SK-N-MC (cell line): ENCODE measurements at regions not wholly inside any gene's neighbourhood (a gene's known extent, or its start where the extent isn't known, plus 50 kb on each side); places are given as distances from the start of the nearest gene placed in this dataset.
"Not testable (repeated sequence)": the region's sequence is repeated elsewhere in the genome, so short reads cannot be mapped to it uniquely, and the experiment has no call there.

Experiments
- DNase-seq: peaks from one replicate; pipeline ENCODE4 v3.0.0-alpha.2; 2011; ENCODE audit warnings: low read depth, low spot score
- H3K27ac ChIP-seq: fragments of 200-600 bp; sonication (generic); 2 replicates; pipeline ENCODE4 v1.5.1; 2016; ENCODE audit warnings: mixed run types
- H3K36me3 ChIP-seq: fragments of 200-600 bp; sonication (generic); 2 replicates; pipeline ENCODE4 v1.6.1; 2017; ENCODE audit warnings: antibody characterized with exemption, low read length, mixed read lengths; ENCODE audit not compliant: insufficient read depth
- H3K4me3 ChIP-seq: fragments of 200-600 bp; sonication (generic); 2 replicates; pipeline ENCODE4 v1.5.1; 2016
- H3K9ac ChIP-seq: fragments of 200-600 bp; sonication (generic); 2 replicates; pipeline ENCODE4 v1.8.0; 2017; ENCODE audit warnings: mixed run types, mixed read lengths; ENCODE audit not compliant: insufficient read length
- H3K9me3 ChIP-seq: fragments of 200-600 bp; sonication (generic); 2 replicates; pipeline ENCODE4 v1.6.1; 2017; ENCODE audit warnings: low read depth, mild to moderate bottlenecking, antibody characterized with exemption, low read length, moderate library complexity, mixed read lengths
- EZH2 ChIP-seq: fragments of 200-600 bp; sonication (generic); IDR thresholded peaks from one replicate; pipeline ENCODE4 v1.6.1; 2017; ENCODE audit warnings: antibody characterized with exemption
- FOXP2 ChIP-seq: optimal IDR thresholded peaks from 2 replicates; pipeline ENCODE3; 2011; ENCODE audit warnings: mild to moderate bottlenecking, moderate library complexity; ENCODE audit not compliant: insufficient read depth; ENCODE audit errors: extremely low read length, control extremely low read depth
- POLR2AphosphoS5 ChIP-seq: IDR thresholded peaks from 2 replicates; pipeline ENCODE4 v1.6.1; 2012; ENCODE audit warnings: mild to moderate bottlenecking, low read depth, low read length, borderline replicate concordance

DNA sequence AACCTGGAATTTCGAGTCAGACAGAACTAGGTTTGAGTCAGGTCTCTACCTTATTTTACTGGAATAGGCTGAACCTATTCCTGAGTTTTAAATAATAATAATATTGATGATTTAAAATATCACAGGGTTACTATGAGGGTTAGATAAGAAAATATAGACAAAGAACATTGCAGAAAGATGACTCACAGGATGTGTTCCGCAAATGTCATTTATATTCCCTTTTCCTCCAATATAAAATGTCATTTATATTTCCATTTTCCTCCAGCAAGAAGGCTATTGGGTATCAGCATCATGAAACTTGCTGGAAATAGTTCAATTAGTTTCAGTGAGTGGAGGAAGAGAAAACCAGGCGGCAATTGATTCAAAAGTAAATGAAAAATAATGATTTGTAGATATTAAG, 163.9 kb upstream of the RASSF8 start:
- Histone ChIP-seq H3K27ac (no peak overlapping the region), H3K9me3 (no peaks in the 10 kb centered on the region), H3K36me3 (no peaks in the 10 kb centered on the region), H3K4me3 (no peak overlapping the region), H3K9ac (no peak overlapping the region)
- DNase-seq: no peak
- no peak for TF ChIP-seq EZH2
- no peak for TF ChIP-seq FOXP2
- no peak for TF ChIP-seq POLR2AphosphoS5

DNA sequence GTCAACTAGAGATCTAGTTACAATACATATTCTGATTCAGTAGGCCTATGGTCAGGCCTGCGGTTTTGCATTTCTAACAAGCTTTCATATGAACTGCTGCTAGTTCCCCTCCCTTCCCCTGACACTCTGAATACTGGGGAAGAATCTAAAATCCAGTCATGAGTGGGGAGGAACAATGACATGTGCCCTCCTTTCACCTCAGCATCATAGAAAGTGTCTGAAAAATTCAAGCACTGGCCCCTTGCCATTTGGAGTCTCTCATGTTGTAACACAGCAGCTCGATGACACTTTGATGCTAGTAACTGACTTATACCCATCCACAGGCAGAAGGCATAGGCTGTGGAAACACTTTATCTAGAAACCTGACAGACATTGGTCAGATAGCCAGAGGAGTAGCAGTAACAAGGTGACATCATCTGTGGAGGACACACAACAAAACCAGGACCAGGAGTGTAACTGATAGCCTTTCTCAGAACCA, 161.9 kb upstream of the RASSF8 start:
- no peak for DNase-seq
- H3K9ac ChIP-seq: no peak overlapping the region
- no peak overlapping the region for H3K4me3 ChIP-seq
- TF ChIP-seq FOXP2 (no peak), POLR2AphosphoS5 (no peak), EZH2 (no peak)
- H3K27ac ChIP-seq: no peak overlapping the region
- no peaks in the 10 kb centered on the region for H3K36me3 ChIP-seq
- no peaks in the 10 kb centered on the region for H3K9me3 ChIP-seq

- Histone ChIP-seq H3K9me3 (no peaks in the 10 kb centered on the region), H3K36me3 (no peaks in the 10 kb centered on the region), H3K9ac (no peak overlapping the region), H3K27ac (no peak overlapping the region), H3K4me3 (no peak overlapping the region)
- DNase-seq: no peak
- TF ChIP-seq POLR2AphosphoS5 (no peak), EZH2 (no peak), FOXP2 (no peak)
These were observed 161.1 kb upstream of the RASSF8 start for GRCh38 chr12:25797386-25797785.

- Histone ChIP-seq H3K36me3 (no peaks in the 10 kb centered on the region), H3K9ac (no peak overlapping the region), H3K27ac (no peak overlapping the region), H3K4me3 (no peak overlapping the region), H3K9me3 (no peaks in the 10 kb centered on the region)
- no peak for DNase-seq
- TF ChIP-seq FOXP2 (no peak), EZH2 (no peak), POLR2AphosphoS5 (no peak)
These were observed 160.5 kb upstream of the RASSF8 start for GRCh38 chr12:25797949-25798348.

GRCh38 chr12:25800101-25800500, 158.4 kb upstream of the RASSF8 start:
- H3K36me3 ChIP-seq: no peaks in the 10 kb centered on the region
- DNase-seq: no peak
- H3K27ac ChIP-seq: no peak overlapping the region
- no peak overlapping the region for H3K9ac ChIP-seq
- no peak overlapping the region for H3K4me3 ChIP-seq
- no peaks in the 10 kb centered on the region for H3K9me3 ChIP-seq
- no peak for TF ChIP-seq FOXP2
- TF ChIP-seq EZH2: no peak
- no peak for TF ChIP-seq POLR2AphosphoS5

- TF ChIP-seq EZH2 (no peak), POLR2AphosphoS5 (no peak), FOXP2 (no peak)
- H3K27ac ChIP-seq: peak overlapping the region; percentile 37
- no peaks in the 10 kb centered on the region for H3K36me3 ChIP-seq
- H3K9me3 ChIP-seq: no peaks in the 10 kb centered on the region
- H3K9ac ChIP-seq: no peak overlapping the region
- H3K4me3 ChIP-seq: peak overlapping the region; percentile 17
- peak; percentile 78 for DNase-seq
These were observed 156.7 kb upstream of the RASSF8 start for GRCh38 chr12:25801734-25802133.

DNA sequence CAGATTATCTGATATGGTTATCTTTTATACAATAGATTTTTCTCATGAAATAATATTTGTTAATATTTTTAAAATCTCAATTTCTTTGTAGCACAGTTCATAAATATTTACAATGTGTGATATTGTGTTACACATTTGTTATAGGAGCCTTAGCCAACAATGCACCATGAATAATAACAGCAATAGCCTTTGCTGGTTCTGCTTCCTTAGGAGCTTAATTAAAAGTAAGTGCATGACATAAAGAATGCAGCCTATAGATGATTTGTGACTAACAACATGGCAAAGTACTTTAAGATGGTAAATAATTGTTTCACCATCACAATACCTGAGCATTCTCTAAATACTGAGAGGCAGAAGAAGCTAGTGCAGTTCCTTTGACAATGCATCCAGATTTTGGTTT, 156.3 kb upstream of the RASSF8 start:
- no peak overlapping the region for H3K4me3 ChIP-seq
- no peaks in the 10 kb centered on the region for H3K9me3 ChIP-seq
- H3K27ac ChIP-seq: 0 out of 2 replicates have a peak overlapping the region, but pooled peaks have one; percentile 21
- H3K9ac ChIP-seq: no peak overlapping the region
- no peak for DNase-seq
- TF ChIP-seq FOXP2 (no peak), EZH2 (no peak), POLR2AphosphoS5 (no peak)
- H3K36me3 ChIP-seq: no peaks in the 10 kb centered on the region

- not testable (repeated sequence) for H3K9ac ChIP-seq, H3K4me3 ChIP-seq, H3K36me3 ChIP-seq, DNase-seq, H3K27ac ChIP-seq, H3K9me3 ChIP-seq
These were observed 155.3 kb upstream of the RASSF8 start for GRCh38 chr12:25803029-25803664.

DNA sequence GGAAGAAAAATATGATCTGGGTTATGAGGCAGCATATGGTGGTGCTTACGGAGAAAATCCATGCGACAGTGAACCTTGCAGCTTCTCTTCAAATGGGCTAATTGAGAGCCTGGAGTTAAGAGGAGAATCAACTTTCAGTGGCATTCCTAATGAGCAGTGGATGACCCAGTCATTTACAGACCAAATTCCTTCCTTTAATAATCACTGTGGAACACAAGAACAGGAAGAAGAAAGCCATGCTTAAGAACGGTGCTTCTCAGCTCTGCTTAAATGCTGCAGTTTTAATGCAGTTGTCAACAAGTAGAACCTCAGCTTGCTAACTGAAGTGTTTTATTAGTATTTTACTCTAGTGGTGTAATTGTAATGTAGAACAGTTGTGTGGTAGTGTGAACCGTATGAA, 154.2 kb upstream of the RASSF8 start:
- H3K9ac ChIP-seq, H3K36me3 ChIP-seq, H3K4me3 ChIP-seq, H3K9me3 ChIP-seq, DNase-seq, H3K27ac ChIP-seq: not testable (repeated sequence)

DNA sequence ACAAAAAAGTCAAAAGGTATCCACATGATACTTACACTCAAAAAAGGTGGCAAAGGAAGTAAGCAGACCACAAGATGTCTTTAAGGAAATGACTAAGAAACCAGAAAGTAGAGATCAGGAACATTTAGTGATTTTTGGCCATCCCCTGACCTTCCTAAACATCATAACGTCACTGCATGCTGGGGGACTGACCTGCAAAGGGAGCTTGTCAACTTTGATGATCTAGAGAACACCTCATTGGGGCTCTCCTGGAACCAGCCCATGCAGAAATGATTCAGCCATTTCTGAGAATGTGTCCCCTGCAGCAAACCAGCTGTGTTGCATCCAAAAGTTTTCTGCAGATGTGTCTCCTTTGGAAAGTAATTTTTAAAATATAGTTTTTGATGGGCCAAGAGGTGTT, 152.2 kb upstream of the RASSF8 start:
- no peak overlapping the region for H3K9ac ChIP-seq
- no peak overlapping the region for H3K4me3 ChIP-seq
- no peaks in the 10 kb centered on the region for H3K36me3 ChIP-seq
- H3K9me3 ChIP-seq: no peaks in the 10 kb centered on the region
- no peak overlapping the region for H3K27ac ChIP-seq
- TF ChIP-seq POLR2AphosphoS5: no peak
- TF ChIP-seq EZH2: no peak
- TF ChIP-seq FOXP2: no peak
- no peak for DNase-seq
